ENCODE measurements at regions not wholly inside any gene's neighbourhood (a gene's known extent, or its start where the extent isn't known, plus 50 kb on each side); places are given as distances from the start of the nearest gene placed in this dataset.

- TF ChIP-seq RFX5 (IDR thresholded peaks at IDR 0.05), result no peak
- TF ChIP-seq KDM5A (IDR thresholded peaks at IDR 0.05), result no peak
- no peak for TF ChIP-seq CEBPB (IDR thresholded peaks at IDR 0.05)
- TF ChIP-seq CTCF (IDR thresholded peaks at IDR 0.05), result no peak
- no peak for TF ChIP-seq NR3C1 (IDR thresholded peaks at IDR 0.05)
- TF ChIP-seq BHLHE40 (IDR thresholded peaks at IDR 0.05; ENCODE audit: low read depth, low read length), result no peak
These were observed 1088.7 kb upstream of the DEFB115 start for GRCh38 chr20:30168800-30169138.

All from A549 (cell line).